ENCODE measurements at regions not wholly inside any gene's neighbourhood (a gene's known extent, or its start where the extent isn't known, plus 50 kb on each side); places are given as distances from the start of the nearest gene placed in this dataset.
A peak's percentile ranks its signal among the peaks of the same experiment; 100 is the strongest.

- DNase-seq (no peak), ATAC-seq (no peak)
- no peaks in the 10 kb centered on the region for H3K4me1 ChIP-seq (ENCODE audit: low read depth)
- TF ChIP-seq, protein P1, sequence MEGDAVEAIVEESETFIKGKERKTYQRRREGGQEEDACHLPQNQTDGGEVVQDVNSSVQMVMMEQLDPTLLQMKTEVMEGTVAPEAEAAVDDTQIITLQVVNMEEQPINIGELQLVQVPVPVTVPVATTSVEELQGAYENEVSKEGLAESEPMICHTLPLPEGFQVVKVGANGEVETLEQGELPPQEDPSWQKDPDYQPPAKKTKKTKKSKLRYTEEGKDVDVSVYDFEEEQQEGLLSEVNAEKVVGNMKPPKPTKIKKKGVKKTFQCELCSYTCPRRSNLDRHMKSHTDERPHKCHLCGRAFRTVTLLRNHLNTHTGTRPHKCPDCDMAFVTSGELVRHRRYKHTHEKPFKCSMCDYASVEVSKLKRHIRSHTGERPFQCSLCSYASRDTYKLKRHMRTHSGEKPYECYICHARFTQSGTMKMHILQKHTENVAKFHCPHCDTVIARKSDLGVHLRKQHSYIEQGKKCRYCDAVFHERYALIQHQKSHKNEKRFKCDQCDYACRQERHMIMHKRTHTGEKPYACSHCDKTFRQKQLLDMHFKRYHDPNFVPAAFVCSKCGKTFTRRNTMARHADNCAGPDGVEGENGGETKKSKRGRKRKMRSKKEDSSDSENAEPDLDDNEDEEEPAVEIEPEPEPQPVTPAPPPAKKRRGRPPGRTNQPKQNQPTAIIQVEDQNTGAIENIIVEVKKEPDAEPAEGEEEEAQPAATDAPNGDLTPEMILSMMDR (IDR thresholded peaks at IDR 0.05): no peak
- H3K4me3 ChIP-seq: no peak overlapping the region
- H3K36me3 ChIP-seq (ENCODE audit: low read depth): no peaks in the 10 kb centered on the region
- H3K9me3 ChIP-seq: no peaks in the 10 kb centered on the region
- intact Hi-C loops (cut with DNase I, micrococcal nuclease): no loop called here
These were observed 299.7 kb downstream of the ATP23 start for GRCh38 chr12:58241099-58241498.

GRCh38 chr12:58242796-58243630 is 301.6 kb downstream of the ATP23 start:
- H3K4me1 ChIP-seq (ENCODE audit: low read depth): no peaks in the 10 kb centered on the region
- ATAC-seq (no peak), DNase-seq (no peak)
- TF ChIP-seq, protein P1 (IDR thresholded peaks at IDR 0.05): no peak
- H3K4me3 ChIP-seq: no peak overlapping the region
- intact Hi-C loops (cut with DNase I, micrococcal nuclease): no loop called here
- no peaks in the 10 kb centered on the region for H3K36me3 ChIP-seq (ENCODE audit: low read depth)
- no peaks in the 10 kb centered on the region for H3K9me3 ChIP-seq

GRCh38 chr12:58247633-58248032 is 306.3 kb downstream of the ATP23 start:
- Histone ChIP-seq H3K4me1 (ENCODE audit: low read depth) (no peaks in the 10 kb centered on the region), H3K9me3 (no peaks in the 10 kb centered on the region)
- ATAC-seq: peak; percentile 20

DNA sequence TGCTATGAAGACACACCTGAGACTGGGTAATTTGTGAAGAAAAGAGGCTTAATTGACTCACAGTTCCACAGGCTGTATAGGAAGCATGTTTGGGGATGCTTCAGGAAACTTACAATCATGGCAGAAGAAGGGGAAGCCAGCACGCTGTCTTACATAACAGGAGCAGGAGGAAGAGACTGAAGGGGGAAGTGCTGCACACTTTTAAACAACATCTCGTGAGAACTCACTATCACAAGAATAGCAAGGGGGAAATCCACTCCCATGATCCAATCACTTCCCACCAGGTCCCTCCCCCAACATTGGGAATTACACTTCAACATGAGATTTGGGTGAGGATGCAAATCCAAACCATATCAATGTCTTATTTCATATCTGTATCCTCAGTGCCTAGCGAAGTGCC is 307.2 kb downstream of the ATP23 start:
- Histone ChIP-seq H3K9me3 (no peaks in the 10 kb centered on the region), H3K36me3 (ENCODE audit: low read depth) (no peaks in the 10 kb centered on the region), H3K4me1 (ENCODE audit: low read depth) (no peaks in the 10 kb centered on the region), H3K4me3 (no peak overlapping the region)
- no peak for ATAC-seq
- TF ChIP-seq, protein P1 (IDR thresholded peaks at IDR 0.05): no peak
- DNase-seq: no peak
- intact Hi-C loops (cut with DNase I, micrococcal nuclease): no loop called here

More at GRCh38 chr12:58247633-58248032, 306.3 kb downstream of the ATP23 start:
- TF ChIP-seq, protein P1 (IDR thresholded peaks at IDR 0.05): no peak
- intact Hi-C loops (cut with DNase I, micrococcal nuclease): no loop called here
- H3K4me3 ChIP-seq: no peak overlapping the region
- no peak for DNase-seq
- no peaks in the 10 kb centered on the region for H3K36me3 ChIP-seq (ENCODE audit: low read depth)

DNA sequence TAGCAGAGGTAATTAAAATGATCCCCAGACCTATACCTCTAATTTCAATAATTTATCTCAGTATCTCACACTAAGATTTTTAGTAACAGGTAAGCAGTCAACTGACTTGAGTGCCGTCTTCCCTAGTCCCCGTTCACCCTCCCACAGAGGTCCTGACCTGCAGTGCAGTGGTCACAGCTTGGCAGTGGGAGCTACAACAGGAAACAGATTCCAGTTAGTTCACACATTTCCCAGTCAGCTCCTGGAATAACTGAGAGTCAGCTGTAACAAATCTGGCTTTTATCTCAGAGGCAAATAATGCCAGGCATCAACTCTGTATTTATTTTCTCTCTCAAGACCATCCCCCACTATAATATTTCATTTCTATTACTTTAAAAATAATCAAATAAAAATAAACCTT is 308.2 kb downstream of the ATP23 start:
- ATAC-seq (no peak), DNase-seq (no peak)
- H3K36me3 ChIP-seq (ENCODE audit: low read depth): no peaks in the 10 kb centered on the region
- H3K9me3 ChIP-seq: no peaks in the 10 kb centered on the region
- intact Hi-C loops (cut with DNase I, micrococcal nuclease): no loop called here
- TF ChIP-seq, protein P1 (IDR thresholded peaks at IDR 0.05): no peak
- no peak overlapping the region for H3K4me3 ChIP-seq
- H3K4me1 ChIP-seq (ENCODE audit: low read depth): no peaks in the 10 kb centered on the region
